Coronary artery (tissue), 2 donors: ENCODE measurements at regions not wholly inside any gene's neighbourhood (a gene's known extent, or its start where the extent isn't known, plus 50 kb on each side); places are given as distances from the start of the nearest gene placed in this dataset.

Experiments
- DNase-seq: peaks from one replicate; pipeline ENCODE4 v3.0.0-alpha.2; 2017; ENCODE audit warnings: low spot score
- H3K27ac ChIP-seq, 2 donors: fragments of 200-600 bp; sonication (generic); one replicate each; pipeline ENCODE4 v1.5.1; 2016 to 2019
- H3K4me3 ChIP-seq: fragments of 200-600 bp; sonication (generic); 2 replicates; pipeline ENCODE4 v1.5.1; 2016; ENCODE audit warnings: mild to moderate bottlenecking, moderate library complexity
- CTCF ChIP-seq: fragments of 200-600 bp; sonication (generic); IDR thresholded peaks from one replicate; pipeline ENCODE4 v1.5.1; 2019; ENCODE audit warnings: antibody characterized with exemption

- Histone ChIP-seq H3K4me3 (no peak overlapping the region), H3K27ac (no peak overlapping the region)
- DNase-seq = no peak
- TF ChIP-seq CTCF = no peak
Observed at GRCh38 chr20:10916312-10916711, 242.5 kb upstream of the JAG1 start.

DNA sequence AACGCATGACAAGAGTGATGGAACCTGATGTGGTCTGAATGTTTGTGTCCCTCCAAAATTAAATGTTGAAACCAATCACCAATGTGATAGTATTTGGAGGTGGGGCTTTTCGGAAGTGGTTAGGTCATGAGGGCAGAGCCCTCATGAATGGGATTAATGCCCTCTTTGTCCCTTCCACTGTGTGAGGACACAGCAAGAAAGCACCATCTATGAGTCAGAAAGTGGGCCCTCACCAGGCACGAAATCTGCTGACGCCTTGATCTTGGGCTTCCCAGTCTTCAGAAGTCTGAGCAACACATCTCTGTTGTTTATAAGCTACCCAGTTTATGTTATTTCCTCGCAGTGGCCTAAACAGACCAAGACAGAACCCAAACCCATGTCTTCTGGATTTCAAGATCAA lies 244.0 kb upstream of the JAG1 start:
- Histone ChIP-seq H3K27ac (no peak overlapping the region), H3K4me3 (no peak overlapping the region)
- no peak for DNase-seq
- no peak for TF ChIP-seq CTCF

DNA sequence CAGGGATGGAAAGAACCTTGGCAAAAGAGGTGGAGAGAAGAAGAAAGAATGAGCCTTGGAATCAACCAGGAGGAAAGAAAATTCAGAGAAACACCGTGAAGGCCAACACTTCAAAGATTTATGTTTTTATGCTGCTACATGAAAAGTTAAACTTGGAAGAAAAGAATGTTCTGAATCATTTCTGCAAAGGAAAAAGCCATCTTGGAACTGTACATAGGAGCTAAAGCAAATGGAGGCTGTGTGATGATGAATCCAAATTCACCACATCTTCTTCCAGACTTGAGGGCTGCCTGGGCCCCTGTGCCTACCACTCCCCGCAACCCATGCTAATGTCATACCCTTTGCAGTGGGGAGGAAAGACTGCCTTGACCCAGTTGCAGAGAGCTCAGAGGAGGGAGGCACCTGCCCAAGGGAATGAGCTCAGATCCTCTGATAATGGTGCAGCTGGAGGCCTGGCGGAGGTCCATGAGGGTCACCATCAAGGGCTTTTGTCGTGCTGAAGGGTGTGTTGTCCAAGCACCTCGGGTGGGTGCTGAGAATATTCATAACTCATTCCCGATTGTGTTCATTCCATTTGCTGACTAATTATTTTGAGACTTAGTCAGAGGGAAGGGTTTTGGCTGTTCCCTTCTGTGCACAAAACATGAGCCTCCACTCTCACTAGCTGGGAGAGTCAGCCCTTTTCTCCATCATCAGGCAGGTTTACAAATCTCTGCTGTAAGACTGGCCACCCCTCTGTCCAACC lies 245.8 kb upstream of the JAG1 start:
- peak overlapping the region; percentile 12 to 76 for H3K27ac ChIP-seq
- DNase-seq = no peak
- no peak for TF ChIP-seq CTCF
- H3K4me3 ChIP-seq = no peak overlapping the region

DNA sequence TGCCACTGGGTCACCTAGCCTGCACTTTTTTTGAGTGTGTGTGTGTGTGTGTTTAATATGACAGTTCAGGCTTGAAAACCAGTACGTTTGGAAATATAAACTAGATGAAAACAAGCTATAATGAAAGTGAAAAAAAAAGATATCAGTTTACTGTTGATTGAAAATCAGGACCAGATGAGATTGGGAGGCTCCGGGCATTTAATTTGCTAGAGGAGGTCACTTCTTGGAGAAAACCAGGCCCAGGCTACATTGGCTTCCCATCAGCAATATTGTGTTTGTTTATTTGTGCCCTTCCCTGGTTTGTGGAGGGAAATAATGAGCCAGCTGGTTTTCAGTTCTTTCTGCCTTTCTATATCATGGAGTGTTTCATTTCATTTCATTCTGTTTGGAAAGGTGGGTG lies 246.6 kb upstream of the JAG1 start:
- H3K4me3 ChIP-seq = no peak overlapping the region
- no peak for TF ChIP-seq CTCF
- DNase-seq = no peak
- H3K27ac ChIP-seq = peak overlapping the region in 1 of 2 donors; percentile 76

DNA sequence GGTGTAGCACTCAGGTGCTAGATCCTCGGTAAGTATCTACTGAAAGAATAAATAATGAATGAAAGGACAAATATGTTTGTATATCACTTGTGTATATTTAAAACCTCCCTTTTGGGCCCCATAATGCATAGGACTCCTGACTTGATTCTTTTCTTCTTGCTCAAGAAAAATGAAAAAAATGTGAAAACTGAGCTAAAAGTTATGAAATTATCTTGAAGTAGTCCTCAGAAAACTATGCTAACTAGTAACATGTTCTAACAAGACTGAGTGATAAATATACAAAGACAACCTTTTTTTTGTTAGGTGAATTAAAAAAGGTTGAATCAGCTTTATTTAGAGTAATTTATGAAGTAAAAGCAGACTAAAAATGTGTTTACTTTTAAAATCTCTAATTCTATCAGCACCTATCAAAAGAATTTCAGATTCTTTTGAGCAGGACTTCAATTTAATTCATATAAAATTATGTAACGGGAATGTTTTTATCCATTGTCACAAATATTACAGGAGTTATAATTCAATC lies 247.8 kb upstream of the JAG1 start:
- TF ChIP-seq CTCF = no peak
- Histone ChIP-seq H3K4me3 (no peak overlapping the region), H3K27ac (no peak overlapping the region)
- DNase-seq = no peak

DNA sequence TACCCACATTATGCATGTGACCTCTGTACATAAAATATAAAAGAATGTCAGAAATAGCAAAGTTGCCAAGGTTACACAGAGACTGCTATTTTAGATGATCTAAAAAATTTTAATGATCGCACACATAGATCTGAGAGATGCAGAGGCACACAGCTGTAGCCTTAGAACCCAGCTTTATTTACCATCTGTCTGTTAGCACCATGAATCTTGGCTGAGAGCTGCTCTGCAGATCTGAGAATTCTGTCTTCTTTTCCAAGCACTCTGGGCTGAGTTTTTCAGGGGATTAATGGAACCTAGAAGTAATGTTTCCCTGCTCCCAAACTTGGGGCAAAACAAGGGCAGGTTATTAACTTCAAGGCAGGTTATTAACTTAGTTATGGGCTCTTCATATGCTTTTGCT lies 248.7 kb upstream of the JAG1 start:
- H3K27ac ChIP-seq = no peak overlapping the region
- DNase-seq = no peak
- no peak for TF ChIP-seq CTCF
- H3K4me3 ChIP-seq = no peak overlapping the region

DNA sequence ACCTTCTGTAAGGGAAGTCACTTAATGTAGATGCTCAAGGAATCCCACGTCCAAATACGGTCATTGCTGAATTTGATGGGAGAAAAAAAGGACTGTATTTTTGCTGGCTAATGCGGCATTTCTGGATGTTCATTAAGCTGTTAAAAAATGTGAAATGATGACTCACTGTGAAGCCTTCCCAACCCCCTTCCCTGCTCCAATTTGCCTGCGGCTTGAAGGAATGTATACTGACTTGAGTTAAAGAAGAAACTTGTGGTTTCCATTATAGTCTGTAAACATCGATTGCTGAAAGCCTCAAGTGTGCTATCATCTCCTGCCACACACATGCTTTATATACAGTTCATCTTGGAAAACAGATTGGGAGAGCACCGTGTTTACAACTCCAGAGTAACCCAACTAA lies 249.1 kb upstream of the JAG1 start:
- DNase-seq = no peak
- no peak overlapping the region for H3K27ac ChIP-seq
- no peak overlapping the region for H3K4me3 ChIP-seq
- no peak for TF ChIP-seq CTCF
